ENCODE measurements at regions not wholly inside any gene's neighbourhood (a gene's known extent, or its start where the extent isn't known, plus 50 kb on each side); places are given as distances from the start of the nearest gene placed in this dataset.

- TF ChIP-seq ZBTB8A (tag by site-specific recombination; IDR thresholded peaks at IDR 0.05): no peak
- no peak for TF ChIP-seq ZNF558 (tag by site-specific recombination; IDR thresholded peaks at IDR 0.05)
- no peak for TF ChIP-seq ZNF274 (IDR thresholded peaks at IDR 0.05; ENCODE audit: low read length)
- TF ChIP-seq ZNF274 (tag by site-specific recombination; IDR thresholded peaks at IDR 0.05; ENCODE audit: borderline replicate concordance): no peak
- no peak for TF ChIP-seq CTCF (tag by site-specific recombination; IDR thresholded peaks at IDR 0.05)
- TF ChIP-seq ZNF473 (tag by site-specific recombination; IDR thresholded peaks at IDR 0.05): no peak
- no peak for TF ChIP-seq FEZF1 (tag by site-specific recombination; IDR thresholded peaks at IDR 0.05)
- TF ChIP-seq, protein P1, sequence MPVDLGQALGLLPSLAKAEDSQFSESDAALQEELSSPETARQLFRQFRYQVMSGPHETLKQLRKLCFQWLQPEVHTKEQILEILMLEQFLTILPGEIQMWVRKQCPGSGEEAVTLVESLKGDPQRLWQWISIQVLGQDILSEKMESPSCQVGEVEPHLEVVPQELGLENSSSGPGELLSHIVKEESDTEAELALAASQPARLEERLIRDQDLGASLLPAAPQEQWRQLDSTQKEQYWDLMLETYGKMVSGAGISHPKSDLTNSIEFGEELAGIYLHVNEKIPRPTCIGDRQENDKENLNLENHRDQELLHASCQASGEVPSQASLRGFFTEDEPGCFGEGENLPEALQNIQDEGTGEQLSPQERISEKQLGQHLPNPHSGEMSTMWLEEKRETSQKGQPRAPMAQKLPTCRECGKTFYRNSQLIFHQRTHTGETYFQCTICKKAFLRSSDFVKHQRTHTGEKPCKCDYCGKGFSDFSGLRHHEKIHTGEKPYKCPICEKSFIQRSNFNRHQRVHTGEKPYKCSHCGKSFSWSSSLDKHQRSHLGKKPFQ (tag by site-specific recombination; IDR thresholded peaks at IDR 0.05): no peak
- TF ChIP-seq, protein P2, sequence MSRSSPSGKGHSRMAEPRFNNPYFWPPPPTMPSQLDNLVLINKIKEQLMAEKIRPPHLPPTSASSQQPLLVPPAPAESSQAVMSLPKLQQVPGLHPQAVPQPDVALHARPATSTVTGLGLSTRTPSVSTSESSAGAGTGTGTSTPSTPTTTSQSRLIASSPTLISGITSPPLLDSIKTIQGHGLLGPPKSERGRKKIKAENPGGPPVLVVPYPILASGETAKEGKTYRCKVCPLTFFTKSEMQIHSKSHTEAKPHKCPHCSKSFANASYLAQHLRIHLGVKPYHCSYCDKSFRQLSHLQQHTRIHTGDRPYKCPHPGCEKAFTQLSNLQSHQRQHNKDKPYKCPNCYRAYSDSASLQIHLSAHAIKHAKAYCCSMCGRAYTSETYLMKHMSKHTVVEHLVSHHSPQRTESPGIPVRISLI (tag by site-specific recombination; IDR thresholded peaks at IDR 0.05): no peak
- no peak for TF ChIP-seq ZNF24 (tag by site-specific recombination; IDR thresholded peaks at IDR 0.05)
- TF ChIP-seq, protein P3, sequence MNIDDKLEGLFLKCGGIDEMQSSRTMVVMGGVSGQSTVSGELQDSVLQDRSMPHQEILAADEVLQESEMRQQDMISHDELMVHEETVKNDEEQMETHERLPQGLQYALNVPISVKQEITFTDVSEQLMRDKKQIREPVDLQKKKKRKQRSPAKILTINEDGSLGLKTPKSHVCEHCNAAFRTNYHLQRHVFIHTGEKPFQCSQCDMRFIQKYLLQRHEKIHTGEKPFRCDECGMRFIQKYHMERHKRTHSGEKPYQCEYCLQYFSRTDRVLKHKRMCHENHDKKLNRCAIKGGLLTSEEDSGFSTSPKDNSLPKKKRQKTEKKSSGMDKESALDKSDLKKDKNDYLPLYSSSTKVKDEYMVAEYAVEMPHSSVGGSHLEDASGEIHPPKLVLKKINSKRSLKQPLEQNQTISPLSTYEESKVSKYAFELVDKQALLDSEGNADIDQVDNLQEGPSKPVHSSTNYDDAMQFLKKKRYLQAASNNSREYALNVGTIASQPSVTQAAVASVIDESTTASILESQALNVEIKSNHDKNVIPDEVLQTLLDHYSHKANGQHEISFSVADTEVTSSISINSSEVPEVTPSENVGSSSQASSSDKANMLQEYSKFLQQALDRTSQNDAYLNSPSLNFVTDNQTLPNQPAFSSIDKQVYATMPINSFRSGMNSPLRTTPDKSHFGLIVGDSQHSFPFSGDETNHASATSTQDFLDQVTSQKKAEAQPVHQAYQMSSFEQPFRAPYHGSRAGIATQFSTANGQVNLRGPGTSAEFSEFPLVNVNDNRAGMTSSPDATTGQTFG (tag by site-specific recombination; IDR thresholded peaks at IDR 0.05; ENCODE audit: borderline replicate concordance): no peak
- TF ChIP-seq ZEB2 (tag by site-specific recombination; IDR thresholded peaks at IDR 0.05): no peak
These were observed 267.0 kb downstream of the NUF2 start for GRCh38 chr1:163588796-163589195.

Data from HEK293 (cell line).